B cell (primary cell): ENCODE measurements at regions not wholly inside any gene's neighbourhood (a gene's known extent, or its start where the extent isn't known, plus 50 kb on each side); places are given as distances from the start of the nearest gene placed in this dataset.
"Not testable (repeated sequence)": the region's sequence is repeated elsewhere in the genome, so short reads cannot be mapped to it uniquely, and the experiment has no call there.

Experiments used
- ATAC-seq: fragments of 200-7000 bp; cut with Tn5 transposase; one replicate; pipeline ENCODE4 v1.10.0; 2021; ENCODE audit warnings: low read depth, mild to moderate bottlenecking, moderate number of reproducible peaks, moderate library complexity
- CTCF ChIA-PET: fragments of 350-600 bp; sonication (Branson Sonifier 250); formaldehyde crosslinking; loops from one replicate; lab custom pipeline; 2021; ENCODE audit warnings: antibody characterized with exemption, inconsistent platforms; lab: Charles Lee
- POLR2A ChIA-PET: fragments of 350-600 bp; sonication (Branson Sonifier 250); formaldehyde crosslinking; loops from one replicate; lab custom pipeline; 2021; ENCODE audit warnings: antibody characterized with exemption; lab: Charles Lee
- DNase-seq: peaks from one replicate; pipeline ENCODE4 v3.0.0; 2013
- H2AFZ ChIP-seq: 2 replicates; pipeline ENCODE4 v1.6.1; 2012; ENCODE audit warnings: mild to moderate bottlenecking, low read depth, low read length; ENCODE audit not compliant: insufficient read depth, poor library complexity, severe bottlenecking
- H3K27ac ChIP-seq, 2 donors: 1 replicate in 1 of 2; 2 replicates in 1 of 2; pipeline ENCODE4 v1.5.1; 2012 to 2013; ENCODE audit warnings: low read length in 2 of 2, mild to moderate bottlenecking in 2 of 2, moderate library complexity in 1 of 2
- H3K27me3 ChIP-seq, 4 experiments: fragments of 200-600 bp in 1 of 4; sonication (generic) in 1 of 4; replicated peaks in 1 of 4; 1 replicate in 2 of 4; 2 replicates in 2 of 4; pipeline versions ENCODE4 v1.6.1 to v1.7.0; 2013 to 2016; ENCODE audit warnings: low read length in 3 of 4, mild to moderate bottlenecking in 2 of 4, mixed read lengths in 1 of 4, moderate library complexity in 1 of 4; ENCODE audit not compliant: insufficient read depth in 4 of 4, control insufficient read depth in 3 of 4; ENCODE audit errors: control extremely low read depth in 1 of 4
- H3K36me3 ChIP-seq, 2 experiments: replicated peaks in 1 of 2; 1 replicate in 1 of 2; 2 replicates in 1 of 2; pipeline versions ENCODE4 v1.6.1 to v1.7.1; 2013; ENCODE audit warnings: low read length in 1 of 2; ENCODE audit not compliant: insufficient read depth in 2 of 2, control insufficient read depth in 1 of 2; ENCODE audit errors: control extremely low read depth in 1 of 2, extremely low read depth in 1 of 2
- H3K4me1 ChIP-seq, 2 donors: fragments of 200-600 bp in 1 of 2; sonication (generic) in 1 of 2; 1 replicate in 1 of 2; 2 replicates in 1 of 2; pipeline versions ENCODE4 v1.5.1 to v1.6.1; 2013 to 2017; ENCODE audit warnings: low read length in 2 of 2; ENCODE audit not compliant: control insufficient read depth in 2 of 2, insufficient read depth in 2 of 2
- H3K4me2 ChIP-seq: replicated peaks from 2 replicates; pipeline ENCODE3; 2012; ENCODE audit warnings: mild to moderate bottlenecking, low read depth, low read length; ENCODE audit not compliant: poor library complexity, severe bottlenecking
- H3K4me3 ChIP-seq, 5 experiments: fragments of 200-600 bp in 1 of 5; sonication (generic) in 1 of 5; 1 replicate in 3 of 5; 2 replicates in 2 of 5; pipeline versions ENCODE4 v1.5.1 to v1.7.0; 2011 to 2016; ENCODE audit warnings: low read length in 4 of 5, mild to moderate bottlenecking in 4 of 5, low read depth in 2 of 5, control low read depth in 1 of 5, moderate library complexity in 1 of 5; ENCODE audit not compliant: insufficient read depth in 1 of 5; ENCODE audit errors: control extremely low read depth in 1 of 5, extremely low read depth in 1 of 5
- H3K79me2 ChIP-seq: fragments of 200-600 bp; sonication (generic); one replicate; pipeline ENCODE4 v1.6.0; 2016; ENCODE audit warnings: low read length; ENCODE audit not compliant: control insufficient read depth, insufficient read depth
- H3K9ac ChIP-seq: fragments of 200-600 bp; sonication (generic); 2 replicates; pipeline ENCODE4 v1.6.1; 2017; ENCODE audit warnings: mild to moderate bottlenecking, low read length, moderate library complexity
- H3K9me3 ChIP-seq, 3 donors: one replicate each; pipeline versions ENCODE4 v1.6.1 to v1.7.1; 2013; ENCODE audit warnings: low read length in 2 of 3; ENCODE audit not compliant: control insufficient read depth in 2 of 3, insufficient read depth in 1 of 3; ENCODE audit errors: control extremely low read depth in 1 of 3
- H4K20me1 ChIP-seq: 2 replicates; pipeline ENCODE4 v1.6.0; 2012; ENCODE audit warnings: mild to moderate bottlenecking, low read length; ENCODE audit not compliant: insufficient read depth, control insufficient read depth, poor library complexity, severe bottlenecking
- H3K27ac Mint-ChIP-seq: one replicate; pipeline ENCODE4 v1.8.0; 2021; ENCODE audit warnings: mixed read lengths
- H3K27me3 Mint-ChIP-seq: one replicate; pipeline ENCODE4 v1.8.0; 2021; ENCODE audit warnings: mixed read lengths
- H3K4me1 Mint-ChIP-seq: one replicate; pipeline ENCODE4 v1.8.0; 2021; ENCODE audit warnings: mixed read lengths
- H3K4me3 Mint-ChIP-seq: one replicate; pipeline ENCODE4 v1.8.0; 2021; ENCODE audit warnings: mixed read lengths
- H3K9me3 Mint-ChIP-seq: one replicate; pipeline ENCODE4 v1.8.0; 2022; ENCODE audit warnings: mixed read lengths; ENCODE audit not compliant: insufficient read depth
- WGBS: methylation state at CpG from one replicate; pipeline ENCODE4 v1.1.5; 2013; ENCODE audit warnings: missing lambda C conversion rate; ENCODE audit not compliant: insufficient coverage; 5-methylcytosine and 5-hydroxymethylcytosine counted together
- intact Hi-C: fragments of 100-400 bp; cut with micrococcal nuclease; formaldehyde crosslinking; loops from one replicate; pipeline ENCODE4 v1.10.0; 2022

- H3K79me2 ChIP-seq, H3K4me3 ChIP-seq, H3K9me3 Mint-ChIP-seq, H3K9me3 ChIP-seq, CTCF ChIA-PET, H2AFZ ChIP-seq, H4K20me1 ChIP-seq, H3K4me1 Mint-ChIP-seq, H3K27ac Mint-ChIP-seq, H3K4me1 ChIP-seq, H3K4me2 ChIP-seq, H3K27ac ChIP-seq, H3K27me3 ChIP-seq, POLR2A ChIA-PET, DNase-seq, H3K4me3 Mint-ChIP-seq, H3K36me3 ChIP-seq, H3K27me3 Mint-ChIP-seq, ATAC-seq, intact Hi-C loops, H3K9ac ChIP-seq: not testable (repeated sequence)
- no CpG with 5 or more reads among the region's 24 CpGs for WGBS
Measured at GRCh38 chr21:6553505-6554376, 3967.6 kb upstream of the TPTE start.

DNA sequence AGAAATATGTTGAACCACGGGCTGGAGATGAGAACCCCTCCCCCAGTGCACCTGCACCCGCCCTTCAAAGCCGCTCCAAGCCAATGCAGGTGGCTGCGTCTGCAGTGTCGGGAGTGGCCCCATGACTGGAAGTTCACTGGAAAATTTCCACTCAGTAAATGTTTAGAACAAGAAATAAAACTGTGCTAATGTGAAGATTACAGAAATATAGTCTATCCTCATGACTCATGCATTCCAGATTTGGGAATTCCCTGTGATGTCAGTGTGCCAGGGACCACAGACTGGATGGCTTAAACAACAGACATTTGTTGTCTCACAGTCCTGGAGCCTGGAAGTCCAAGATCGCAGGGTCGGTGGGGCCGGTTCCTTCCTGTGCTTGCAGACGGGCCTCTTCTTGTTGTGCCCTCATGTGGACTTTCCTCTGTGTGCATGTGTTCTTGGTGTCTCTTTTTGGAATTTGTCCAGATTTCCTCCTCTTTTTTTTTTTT, 3967.0 kb upstream of the TPTE start:
- H3K27me3 ChIP-seq, H3K9me3 Mint-ChIP-seq, H3K36me3 ChIP-seq, H4K20me1 ChIP-seq, H3K27ac ChIP-seq, H2AFZ ChIP-seq, ATAC-seq, H3K27me3 Mint-ChIP-seq, H3K4me3 Mint-ChIP-seq, H3K4me3 ChIP-seq, H3K9ac ChIP-seq, H3K4me1 ChIP-seq, CTCF ChIA-PET, DNase-seq, H3K27ac Mint-ChIP-seq, POLR2A ChIA-PET, H3K4me2 ChIP-seq, H3K79me2 ChIP-seq, H3K9me3 ChIP-seq, intact Hi-C loops, H3K4me1 Mint-ChIP-seq: not testable (repeated sequence)
- WGBS: no CpG with 5 or more reads among the region's 9 CpGs

GRCh38 chr21:6556516-6556915, 3964.9 kb upstream of the TPTE start:
- H3K27ac Mint-ChIP-seq, H3K27me3 Mint-ChIP-seq, H3K36me3 ChIP-seq, H3K4me1 Mint-ChIP-seq, ATAC-seq, POLR2A ChIA-PET, H3K4me1 ChIP-seq, H3K9me3 Mint-ChIP-seq, CTCF ChIA-PET, H2AFZ ChIP-seq, H3K27me3 ChIP-seq, H3K79me2 ChIP-seq, H3K4me2 ChIP-seq, H3K9ac ChIP-seq, H3K4me3 Mint-ChIP-seq, H3K27ac ChIP-seq, H3K4me3 ChIP-seq, DNase-seq, H4K20me1 ChIP-seq, H3K9me3 ChIP-seq, intact Hi-C loops: not testable (repeated sequence)
- no CpG with 5 or more reads among the region's 3 CpGs for WGBS

DNA sequence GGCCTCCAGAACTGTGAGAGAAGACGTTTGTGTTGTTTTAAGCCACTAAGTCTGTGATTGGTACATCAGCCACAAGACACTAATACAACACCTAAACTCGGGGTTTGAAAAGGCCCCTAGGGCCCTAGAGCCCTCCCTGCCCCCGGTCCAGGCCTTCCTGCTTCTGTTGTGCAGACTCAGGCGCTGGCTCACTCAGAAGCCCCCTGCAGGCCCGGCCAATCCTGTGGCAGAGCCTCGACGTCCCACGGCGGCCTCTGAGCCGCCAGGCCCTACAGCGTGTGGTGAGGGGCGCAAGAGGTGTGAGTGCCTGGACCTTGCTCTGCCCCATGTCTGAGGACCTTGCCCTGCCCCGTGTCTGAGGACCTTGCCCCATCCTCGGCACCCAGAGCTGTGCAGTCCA, 3964.0 kb upstream of the TPTE start:
- H3K27me3 ChIP-seq, H3K4me3 Mint-ChIP-seq, H3K27me3 Mint-ChIP-seq, POLR2A ChIA-PET, H3K27ac Mint-ChIP-seq, H3K4me1 ChIP-seq, H3K4me3 ChIP-seq, intact Hi-C loops, CTCF ChIA-PET, DNase-seq, H3K79me2 ChIP-seq, H3K27ac ChIP-seq, H4K20me1 ChIP-seq, H3K4me2 ChIP-seq, H2AFZ ChIP-seq, H3K4me1 Mint-ChIP-seq, H3K36me3 ChIP-seq, H3K9me3 Mint-ChIP-seq, ATAC-seq, H3K9me3 ChIP-seq, H3K9ac ChIP-seq: not testable (repeated sequence)
- no CpG with 5 or more reads among the region's 14 CpGs for WGBS
